Activated CD4-positive, alpha-beta T cell treated with anti-CD3 and anti-CD28 coated beads, Interleukin-2, amount 10 ng/mL, durations not matched to agents 7 days and 5 days (primary cell): ENCODE measurements at regions not wholly inside any gene's neighbourhood (a gene's known extent, or its start where the extent isn't known, plus 50 kb on each side); places are given as distances from the start of the nearest gene placed in this dataset.

Experiments used
- CTCF ChIA-PET: fragments of 350-600 bp; sonication (Branson Sonifier 250); formaldehyde crosslinking; loops from one replicate; lab custom pipeline; 2021; ENCODE audit warnings: antibody characterized with exemption; lab: Charles Lee
- POLR2A ChIA-PET: fragments of 350-600 bp; sonication (Branson Sonifier 250); formaldehyde crosslinking; loops from one replicate; lab custom pipeline; 2021; ENCODE audit warnings: antibody characterized with exemption; lab: Charles Lee
- DNase-seq: peaks from one replicate; pipeline ENCODE4 v3.0.0-alpha.2; 2020
- H3K27ac Mint-ChIP-seq: one replicate; pipeline ENCODE4 v1.8.0; 2021; ENCODE audit warnings: mild to moderate bottlenecking, moderate library complexity, mixed read lengths
- H3K27me3 Mint-ChIP-seq: one replicate; pipeline ENCODE4 v1.8.0; 2021; ENCODE audit warnings: mixed read lengths
- H3K36me3 Mint-ChIP-seq: one replicate; pipeline ENCODE4 v1.8.0; 2021; ENCODE audit warnings: low read depth, mixed read lengths
- H3K4me1 Mint-ChIP-seq: one replicate; pipeline ENCODE4 v1.8.0; 2021; ENCODE audit warnings: mixed read lengths
- H3K4me3 Mint-ChIP-seq: one replicate; pipeline ENCODE4 v1.8.0; 2021; ENCODE audit warnings: mild to moderate bottlenecking, moderate library complexity, mixed read lengths
- H3K9me3 Mint-ChIP-seq: one replicate; pipeline ENCODE4 v1.8.0; 2021; ENCODE audit warnings: mixed read lengths

DNA sequence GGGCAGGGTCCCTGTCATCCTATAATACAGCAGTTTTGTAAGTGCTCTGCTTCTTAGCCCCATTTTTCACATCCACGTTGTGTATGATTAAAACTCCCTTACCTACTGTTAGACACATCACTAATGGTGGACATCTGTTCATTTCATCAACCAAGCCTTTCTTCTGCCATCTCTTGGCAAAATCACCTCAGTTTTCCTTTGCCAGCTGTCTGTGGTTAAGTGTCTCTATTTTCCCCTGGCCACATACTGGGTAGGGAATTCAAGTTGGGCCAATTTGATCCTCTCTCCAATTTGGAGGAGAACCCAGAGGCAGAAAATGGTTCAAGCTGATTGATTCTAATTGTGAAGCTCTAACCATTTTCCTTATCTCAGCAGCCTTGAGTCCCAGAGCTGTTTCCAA is 436.1 kb downstream of the PCDH7 start:
- Mint-ChIP-seq H3K27ac (no peak overlapping the region), H3K9me3 (no peaks in the 10 kb centered on the region), H3K27me3 (no peaks in the 10 kb centered on the region), H3K4me1 (no peaks in the 10 kb centered on the region), H3K4me3 (no peak overlapping the region), H3K36me3 (no peaks in the 10 kb centered on the region)
- DNase-seq: no peak
- ChIA-PET POLR2A (no interaction called here), CTCF (no interaction called here)

GRCh38 chr4:31160146-31160545 is 440.0 kb downstream of the PCDH7 start:
- Mint-ChIP-seq H3K27me3 (no peaks in the 10 kb centered on the region), H3K27ac (no peak overlapping the region), H3K4me1 (no peaks in the 10 kb centered on the region), H3K36me3 (no peaks in the 10 kb centered on the region), H3K4me3 (no peak overlapping the region), H3K9me3 (no peaks in the 10 kb centered on the region)
- POLR2A ChIA-PET: no interaction called here
- no peak for DNase-seq
- CTCF ChIA-PET: no interaction called here

- no peak for DNase-seq
- Mint-ChIP-seq H3K4me3 (no peak overlapping the region), H3K9me3 (peaks cover 5% of the 10 kb centered on the region), H3K27me3 (no peaks in the 10 kb centered on the region), H3K36me3 (no peaks in the 10 kb centered on the region), H3K4me1 (no peaks in the 10 kb centered on the region), H3K27ac (no peak overlapping the region)
- ChIA-PET POLR2A (no interaction called here), CTCF (no interaction called here)
Observed at GRCh38 chr4:31169846-31170245, 449.7 kb downstream of the PCDH7 start.

- ChIA-PET CTCF (no interaction called here), POLR2A (no interaction called here)
- H3K9me3 Mint-ChIP-seq: peaks cover 3% of the 10 kb centered on the region
- no peak overlapping the region for H3K27ac Mint-ChIP-seq
- no peaks in the 10 kb centered on the region for H3K36me3 Mint-ChIP-seq
- no peak for DNase-seq
- no peak overlapping the region for H3K4me3 Mint-ChIP-seq
- H3K4me1 Mint-ChIP-seq: no peaks in the 10 kb centered on the region
- H3K27me3 Mint-ChIP-seq: no peaks in the 10 kb centered on the region
Observed at GRCh38 chr4:31171362-31171761, 451.2 kb downstream of the PCDH7 start.

DNA sequence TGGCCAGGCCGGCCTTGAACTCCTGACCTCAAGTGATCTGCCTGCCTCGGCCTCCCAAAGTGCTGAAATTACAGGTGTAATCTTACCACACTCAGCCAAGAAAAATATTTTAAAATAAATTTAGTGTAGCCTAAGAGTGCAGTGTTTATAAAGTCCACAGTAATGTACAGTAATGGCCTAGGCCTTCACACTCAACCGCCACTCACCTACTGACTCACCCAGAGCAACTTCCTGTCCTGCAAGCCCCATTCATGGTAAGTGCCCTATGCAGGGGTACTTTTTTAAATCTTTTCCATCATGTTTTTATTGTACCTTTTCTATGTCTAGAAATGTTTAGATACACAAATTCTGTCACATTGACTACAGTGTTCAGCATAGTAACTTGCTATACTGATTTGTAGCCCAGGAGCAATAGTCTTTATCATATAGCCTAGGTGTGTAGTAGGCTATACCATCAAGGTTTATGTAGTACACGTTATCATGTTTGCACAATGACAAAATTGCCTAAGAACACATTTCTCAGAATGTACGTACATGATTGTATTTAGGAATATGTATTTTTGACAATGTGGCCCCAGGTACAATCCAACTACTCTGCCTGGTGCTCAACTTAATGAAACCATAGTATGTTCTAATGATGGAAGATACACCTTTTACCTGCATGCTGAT is 455.2 kb downstream of the PCDH7 start:
- H3K9me3 Mint-ChIP-seq: no peaks in the 10 kb centered on the region
- no peak for DNase-seq
- no peak overlapping the region for H3K27ac Mint-ChIP-seq
- H3K4me3 Mint-ChIP-seq: no peak overlapping the region
- no peaks in the 10 kb centered on the region for H3K4me1 Mint-ChIP-seq
- H3K36me3 Mint-ChIP-seq: no peaks in the 10 kb centered on the region
- H3K27me3 Mint-ChIP-seq: no peaks in the 10 kb centered on the region
- ChIA-PET CTCF (no interaction called here), POLR2A (no interaction called here)

DNA sequence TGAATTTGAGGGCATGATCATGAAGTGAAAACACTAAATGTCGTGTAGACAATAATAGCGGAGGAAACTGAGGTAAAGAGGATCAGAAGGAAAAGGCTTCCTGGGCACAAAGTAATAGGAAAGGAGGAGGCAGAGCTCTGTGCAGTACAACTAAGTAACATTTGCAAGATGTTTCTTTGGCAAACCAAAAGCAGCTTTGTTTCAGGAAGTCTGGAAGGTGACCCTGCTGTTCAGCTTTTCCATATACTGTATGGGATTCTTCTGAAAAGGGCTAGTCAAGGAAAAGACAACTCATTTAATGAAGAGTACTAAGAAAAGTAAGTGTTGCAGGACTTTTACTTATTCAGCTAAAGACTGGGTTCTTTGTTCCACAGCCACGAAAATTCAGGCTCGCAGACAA is 463.1 kb downstream of the PCDH7 start:
- H3K4me3 Mint-ChIP-seq: no peak overlapping the region
- CTCF ChIA-PET: no interaction called here
- no peak overlapping the region for H3K27ac Mint-ChIP-seq
- no peaks in the 10 kb centered on the region for H3K4me1 Mint-ChIP-seq
- DNase-seq: no peak
- POLR2A ChIA-PET: no interaction called here
- no peaks in the 10 kb centered on the region for H3K27me3 Mint-ChIP-seq
- H3K9me3 Mint-ChIP-seq: peaks cover 7% of the 10 kb centered on the region
- no peaks in the 10 kb centered on the region for H3K36me3 Mint-ChIP-seq

DNA sequence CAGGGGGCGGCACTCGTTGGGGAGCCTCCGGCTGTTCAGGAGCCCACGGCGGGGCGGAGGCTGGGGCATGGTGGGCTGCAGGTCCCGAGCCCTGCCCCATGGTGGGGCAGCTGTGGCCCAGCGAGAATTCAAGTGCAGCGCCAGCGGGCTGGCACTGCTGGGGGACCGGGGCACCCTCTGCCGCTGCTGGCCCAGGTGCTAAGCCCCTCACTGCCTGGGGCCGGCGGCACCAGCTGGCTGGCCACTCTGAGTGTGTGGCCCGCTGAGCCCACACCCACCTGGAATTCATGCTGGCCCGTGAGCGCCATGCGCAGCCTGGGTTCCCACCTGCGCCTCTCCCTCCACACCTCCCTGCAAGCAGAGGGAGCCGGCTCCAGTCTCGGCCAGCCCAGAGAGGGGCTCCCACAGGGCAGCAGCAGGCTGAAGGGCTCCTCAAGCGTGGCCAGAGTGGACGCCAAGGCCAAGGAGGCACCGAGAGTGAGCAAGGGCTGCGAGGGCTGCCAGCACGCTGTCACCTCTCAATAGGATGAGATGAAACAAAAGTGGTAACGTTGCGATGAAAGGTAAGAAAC is 464.9 kb downstream of the PCDH7 start:
- Mint-ChIP-seq H3K4me1 (no peaks in the 10 kb centered on the region), H3K9me3 (peaks cover 7% of the 10 kb centered on the region), H3K4me3 (no peak overlapping the region), H3K36me3 (no peaks in the 10 kb centered on the region), H3K27ac (peak overlapping the region; percentile 62), H3K27me3 (no peaks in the 10 kb centered on the region)
- no peak for DNase-seq
- ChIA-PET CTCF (interaction anchor here (1.1 kb wide), 1 partner anchor 41 kb away, joined by 3 read pairs; no protein-coding TSS in a partner anchor), POLR2A (no interaction called here)

DNA sequence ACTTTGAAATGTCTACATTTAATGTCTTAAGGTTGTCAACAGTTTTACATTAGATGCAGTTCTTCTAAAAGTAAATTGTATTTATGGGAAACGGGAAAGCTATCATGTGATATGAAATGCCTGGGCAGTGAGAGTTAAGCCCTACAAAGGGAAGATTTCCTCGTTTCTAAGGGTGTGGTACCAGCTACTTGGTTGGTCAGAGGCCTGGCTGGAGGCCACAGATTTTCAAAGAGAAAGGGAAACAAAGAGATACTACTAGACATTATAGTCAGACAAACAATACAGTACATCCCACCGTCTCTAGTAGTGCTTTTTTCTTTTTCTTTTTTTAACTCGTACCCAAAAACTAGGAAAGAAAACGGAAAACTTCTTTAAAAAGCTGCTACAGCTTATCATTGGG is 467.8 kb downstream of the PCDH7 start:
- H3K4me1 Mint-ChIP-seq: no peaks in the 10 kb centered on the region
- CTCF ChIA-PET: no interaction called here
- POLR2A ChIA-PET: no interaction called here
- peaks cover 11% of the 10 kb centered on the region for H3K9me3 Mint-ChIP-seq
- no peaks in the 10 kb centered on the region for H3K27me3 Mint-ChIP-seq
- no peak overlapping the region for H3K27ac Mint-ChIP-seq
- DNase-seq: no peak
- no peak overlapping the region for H3K4me3 Mint-ChIP-seq
- no peaks in the 10 kb centered on the region for H3K36me3 Mint-ChIP-seq

DNA sequence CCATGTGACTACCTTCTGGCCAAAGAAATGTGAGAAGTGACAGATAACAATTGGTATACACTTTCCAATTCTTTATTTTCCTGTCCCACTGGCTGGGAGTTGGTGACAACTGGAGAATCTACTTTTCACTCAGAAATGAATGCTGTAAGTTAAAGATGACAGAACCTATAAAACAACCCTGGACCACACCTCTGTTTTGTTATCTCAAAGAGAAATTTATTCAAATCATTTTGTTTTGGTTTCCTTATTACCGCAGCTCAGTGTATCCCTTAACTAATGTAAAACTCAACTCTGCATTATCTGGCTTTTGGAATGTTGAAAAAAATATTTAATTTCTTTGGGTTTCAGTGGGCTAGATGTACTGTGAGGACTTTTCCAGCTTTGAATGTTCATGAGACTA is 469.8 kb downstream of the PCDH7 start:
- Mint-ChIP-seq H3K27ac (no peak overlapping the region), H3K4me3 (no peak overlapping the region), H3K4me1 (no peaks in the 10 kb centered on the region), H3K9me3 (peaks cover 7% of the 10 kb centered on the region), H3K36me3 (no peaks in the 10 kb centered on the region), H3K27me3 (no peaks in the 10 kb centered on the region)
- DNase-seq: no peak
- ChIA-PET POLR2A (no interaction called here), CTCF (no interaction called here)

- no peaks in the 10 kb centered on the region for H3K4me1 Mint-ChIP-seq
- H3K27me3 Mint-ChIP-seq: no peaks in the 10 kb centered on the region
- peaks cover 7% of the 10 kb centered on the region for H3K9me3 Mint-ChIP-seq
- H3K4me3 Mint-ChIP-seq: no peak overlapping the region
- ChIA-PET CTCF (no interaction called here), POLR2A (no interaction called here)
- H3K36me3 Mint-ChIP-seq: no peaks in the 10 kb centered on the region
- no peak overlapping the region for H3K27ac Mint-ChIP-seq
- no peak for DNase-seq
Observed at GRCh38 chr4:31190671-31191070, 470.5 kb downstream of the PCDH7 start.

DNA sequence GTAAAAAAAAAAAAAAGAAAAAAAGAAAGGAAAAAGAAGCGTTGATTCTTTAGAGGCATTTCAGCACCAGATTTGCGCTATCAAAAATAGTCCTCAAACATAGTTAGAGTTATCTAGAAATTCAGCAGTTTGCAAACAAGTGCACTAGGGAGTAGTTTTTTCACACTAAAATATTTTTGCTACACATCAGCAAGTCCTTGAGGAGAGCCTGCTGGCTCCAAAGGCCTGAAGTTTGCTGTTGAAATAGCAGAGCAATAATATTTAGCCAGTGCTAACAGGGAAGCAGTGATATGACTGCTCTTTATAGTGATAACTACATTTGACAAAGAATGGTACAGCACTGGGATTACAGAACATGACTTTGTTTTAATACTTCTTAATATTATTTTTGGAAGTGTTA is 472.2 kb downstream of the PCDH7 start:
- ChIA-PET CTCF (no interaction called here), POLR2A (no interaction called here)
- Mint-ChIP-seq H3K36me3 (no peaks in the 10 kb centered on the region), H3K4me1 (no peaks in the 10 kb centered on the region), H3K9me3 (peaks cover 14% of the 10 kb centered on the region), H3K27me3 (no peaks in the 10 kb centered on the region), H3K27ac (no peak overlapping the region), H3K4me3 (no peak overlapping the region)
- no peak for DNase-seq

- Mint-ChIP-seq H3K36me3 (no peaks in the 10 kb centered on the region), H3K4me3 (no peak overlapping the region), H3K9me3 (peaks cover 14% of the 10 kb centered on the region), H3K27ac (no peak overlapping the region), H3K4me1 (no peaks in the 10 kb centered on the region), H3K27me3 (no peaks in the 10 kb centered on the region)
- DNase-seq: no peak
- ChIA-PET CTCF (no interaction called here), POLR2A (no interaction called here)
Observed at GRCh38 chr4:31193521-31193920, 473.4 kb downstream of the PCDH7 start.

DNA sequence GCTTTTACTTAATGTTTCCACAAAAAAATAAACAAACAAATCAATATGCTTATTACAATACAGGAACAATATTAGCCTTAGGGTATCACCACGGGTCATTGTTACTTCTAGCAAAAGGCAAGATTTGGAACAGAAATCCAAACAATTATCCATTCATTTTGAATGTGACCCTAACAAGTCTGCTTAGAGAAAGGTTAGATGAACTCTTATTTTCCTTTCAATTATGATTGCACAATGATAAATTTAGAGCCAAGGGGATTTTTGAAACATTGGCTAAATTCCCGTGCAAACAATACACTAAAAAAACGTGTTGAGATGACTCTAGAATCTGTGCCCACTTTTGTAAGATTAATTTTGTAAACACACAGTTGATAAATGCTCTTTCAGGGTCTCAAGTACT is 474.7 kb downstream of the PCDH7 start:
- H3K36me3 Mint-ChIP-seq: no peaks in the 10 kb centered on the region
- no peak for DNase-seq
- no peaks in the 10 kb centered on the region for H3K4me1 Mint-ChIP-seq
- peaks cover 16% of the 10 kb centered on the region for H3K9me3 Mint-ChIP-seq
- no peak overlapping the region for H3K27ac Mint-ChIP-seq
- no peaks in the 10 kb centered on the region for H3K27me3 Mint-ChIP-seq
- POLR2A ChIA-PET: no interaction called here
- CTCF ChIA-PET: no interaction called here
- no peak overlapping the region for H3K4me3 Mint-ChIP-seq

DNA sequence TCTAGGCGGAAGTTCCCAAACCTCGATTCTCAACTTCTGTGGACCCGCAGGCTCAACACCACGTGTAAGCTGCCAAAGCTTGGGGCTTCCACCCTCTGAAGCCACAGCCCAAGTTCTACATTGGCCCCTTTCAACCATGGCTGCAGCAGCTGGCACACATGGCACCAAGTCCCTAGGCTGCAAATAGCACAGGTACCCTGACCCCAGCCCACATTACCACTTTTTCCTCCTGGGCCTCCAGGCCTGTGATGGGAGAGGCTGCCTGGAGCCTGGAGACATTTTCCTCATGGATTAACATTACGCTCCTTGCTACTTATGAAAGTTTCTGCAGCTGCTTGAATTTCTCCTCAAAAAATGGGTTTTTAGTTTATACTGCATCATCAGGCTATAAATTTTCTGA is 479.5 kb downstream of the PCDH7 start:
- POLR2A ChIA-PET: no interaction called here
- Mint-ChIP-seq H3K4me3 (no peak overlapping the region), H3K27ac (no peak overlapping the region), H3K4me1 (no peaks in the 10 kb centered on the region), H3K27me3 (no peaks in the 10 kb centered on the region), H3K9me3 (peaks cover 16% of the 10 kb centered on the region), H3K36me3 (no peaks in the 10 kb centered on the region)
- DNase-seq: no peak
- CTCF ChIA-PET: no interaction called here
